H1 (cell line): ENCODE measurements at regions not wholly inside any gene's neighbourhood (a gene's known extent, or its start where the extent isn't known, plus 50 kb on each side); places are given as distances from the start of the nearest gene placed in this dataset.

Experiments
- EGR1 ChIP-seq: IDR thresholded peaks from 2 replicates; pipeline ENCODE4 v1.6.1; 2011; ENCODE audit warnings: low read depth, low read length, borderline replicate concordance
- GABPA ChIP-seq: IDR thresholded peaks from 2 replicates; pipeline ENCODE4 v1.6.1; 2011; ENCODE audit warnings: mild to moderate bottlenecking, low read length, moderate library complexity, borderline replicate concordance; ENCODE audit not compliant: insufficient read depth
- JUND ChIP-seq: IDR thresholded peaks from 2 replicates; pipeline ENCODE4 v1.6.1; 2011; ENCODE audit warnings: mild to moderate bottlenecking, improper control_type of control experiment, low read length
- MAX ChIP-seq: IDR thresholded peaks from 2 replicates; pipeline ENCODE4 v1.6.1; 2012; ENCODE audit warnings: inconsistent platforms

GRCh38 chr3:34399401-34399800, 601.0 kb downstream of the PDCD6IP start (continued):
- no peak for TF ChIP-seq EGR1
- TF ChIP-seq MAX, result no peak
- no peak for TF ChIP-seq JUND
- TF ChIP-seq GABPA, result no peak
